ENCODE measurements at regions not wholly inside any gene's neighbourhood (a gene's known extent, or its start where the extent isn't known, plus 50 kb on each side); places are given as distances from the start of the nearest gene placed in this dataset.

DNA sequence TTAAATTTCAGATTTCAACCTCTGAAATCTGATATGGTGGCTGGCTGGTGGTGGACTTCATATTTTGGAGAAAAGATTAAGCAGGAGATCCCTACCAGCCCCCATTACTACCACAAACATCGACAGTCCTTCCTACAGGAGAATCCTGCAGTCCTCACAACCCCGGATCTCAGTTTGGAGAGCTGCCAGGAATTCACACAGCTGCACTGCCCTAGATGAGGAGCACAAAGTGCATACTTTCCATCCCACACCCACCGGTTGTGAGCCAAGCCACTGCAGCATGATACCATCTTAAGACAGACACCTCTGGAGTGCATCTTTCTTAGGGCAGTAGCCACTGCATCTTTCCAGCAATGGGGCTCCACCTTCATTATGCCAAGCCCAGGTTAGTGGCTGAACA lies 185.5 kb upstream of the GPR149 start:
- Histone ChIP-seq H3K27ac (no peak overlapping the region), H3K9me3 (ENCODE audit: low read depth) (no peaks in the 10 kb centered on the region), H2AFZ (no peak overlapping the region), H3K36me3 (replicated peaks; ENCODE audit: insufficient read depth, low read depth) (no peaks in the 10 kb centered on the region), H3K27me3 (no peaks in the 10 kb centered on the region), H3K4me1 (ENCODE audit: insufficient read depth) (no peaks in the 10 kb centered on the region), H3K79me2 (no peaks in the 10 kb centered on the region), H3K4me2 (no peak overlapping the region), H3K9me2 (replicated peaks; ENCODE audit: insufficient read depth) (no peaks in the 10 kb centered on the region), H3K4me3 (no peak overlapping the region), H4K20me1 (ENCODE audit: insufficient read depth, poor library complexity, severe bottlenecking) (no peaks in the 10 kb centered on the region)
- WGBS (ENCODE audit: low lambda C conversion rate, missing lambda C conversion rate), result 56% methylated on average over 3 of the region's 3 CpGs
- peak; percentile 17 for DNase-seq (ENCODE audit: low spot score)
- TF ChIP-seq EZH2 (IDR thresholded peaks at IDR 0.05; ENCODE audit: borderline replicate concordance) (no peak), EZH2phosphoT487 (IDR thresholded peaks at IDR 0.05; ENCODE audit: low read depth, severe bottlenecking, unreplicated experiment) (no peak)
- TF ChIP-seq, protein P1, sequence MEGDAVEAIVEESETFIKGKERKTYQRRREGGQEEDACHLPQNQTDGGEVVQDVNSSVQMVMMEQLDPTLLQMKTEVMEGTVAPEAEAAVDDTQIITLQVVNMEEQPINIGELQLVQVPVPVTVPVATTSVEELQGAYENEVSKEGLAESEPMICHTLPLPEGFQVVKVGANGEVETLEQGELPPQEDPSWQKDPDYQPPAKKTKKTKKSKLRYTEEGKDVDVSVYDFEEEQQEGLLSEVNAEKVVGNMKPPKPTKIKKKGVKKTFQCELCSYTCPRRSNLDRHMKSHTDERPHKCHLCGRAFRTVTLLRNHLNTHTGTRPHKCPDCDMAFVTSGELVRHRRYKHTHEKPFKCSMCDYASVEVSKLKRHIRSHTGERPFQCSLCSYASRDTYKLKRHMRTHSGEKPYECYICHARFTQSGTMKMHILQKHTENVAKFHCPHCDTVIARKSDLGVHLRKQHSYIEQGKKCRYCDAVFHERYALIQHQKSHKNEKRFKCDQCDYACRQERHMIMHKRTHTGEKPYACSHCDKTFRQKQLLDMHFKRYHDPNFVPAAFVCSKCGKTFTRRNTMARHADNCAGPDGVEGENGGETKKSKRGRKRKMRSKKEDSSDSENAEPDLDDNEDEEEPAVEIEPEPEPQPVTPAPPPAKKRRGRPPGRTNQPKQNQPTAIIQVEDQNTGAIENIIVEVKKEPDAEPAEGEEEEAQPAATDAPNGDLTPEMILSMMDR (IDR thresholded peaks at IDR 0.05; ENCODE audit: poor library complexity), result no peak

DNA sequence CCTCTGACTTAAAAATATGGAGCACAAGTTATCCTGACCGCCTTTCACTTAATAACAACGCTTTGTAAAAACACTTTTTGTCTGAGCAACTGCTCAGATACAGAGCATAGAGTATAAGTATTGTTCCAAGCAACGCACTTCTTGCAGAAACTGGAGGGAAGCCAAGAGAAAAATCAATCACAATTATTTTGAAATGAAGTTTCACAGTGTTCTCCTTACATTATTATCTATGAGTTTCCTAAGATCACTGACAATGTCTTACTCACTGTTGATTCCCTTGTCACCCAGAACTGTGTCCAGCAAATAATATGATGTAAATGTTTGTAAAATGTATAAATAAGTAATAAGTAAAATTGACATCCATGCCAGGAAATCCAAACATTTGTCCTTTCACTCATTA lies 184.6 kb upstream of the GPR149 start:
- H3K27ac ChIP-seq, result no peak overlapping the region
- H3K36me3 ChIP-seq (replicated peaks; ENCODE audit: insufficient read depth, low read depth), result no peaks in the 10 kb centered on the region
- no peaks in the 10 kb centered on the region for H3K4me1 ChIP-seq (ENCODE audit: insufficient read depth)
- no peaks in the 10 kb centered on the region for H3K9me3 ChIP-seq (ENCODE audit: low read depth)
- H3K9me2 ChIP-seq (replicated peaks; ENCODE audit: insufficient read depth), result no peaks in the 10 kb centered on the region
- no peak for DNase-seq (ENCODE audit: low spot score)
- no peak overlapping the region for H2AFZ ChIP-seq
- H3K27me3 ChIP-seq, result no peaks in the 10 kb centered on the region
- no peak overlapping the region for H3K4me2 ChIP-seq
- TF ChIP-seq EZH2phosphoT487 (IDR thresholded peaks at IDR 0.05; ENCODE audit: low read depth, severe bottlenecking, unreplicated experiment) (no peak), EZH2 (IDR thresholded peaks at IDR 0.05; ENCODE audit: borderline replicate concordance) (no peak)
- TF ChIP-seq, protein P1 (IDR thresholded peaks at IDR 0.05; ENCODE audit: poor library complexity), result no peak
- 83% methylated on average over 3 of the region's 3 CpGs for WGBS (ENCODE audit: low lambda C conversion rate, missing lambda C conversion rate)
- H4K20me1 ChIP-seq (ENCODE audit: insufficient read depth, poor library complexity, severe bottlenecking), result no peaks in the 10 kb centered on the region
- H3K79me2 ChIP-seq, result no peaks in the 10 kb centered on the region
- no peak overlapping the region for H3K4me3 ChIP-seq

DNA sequence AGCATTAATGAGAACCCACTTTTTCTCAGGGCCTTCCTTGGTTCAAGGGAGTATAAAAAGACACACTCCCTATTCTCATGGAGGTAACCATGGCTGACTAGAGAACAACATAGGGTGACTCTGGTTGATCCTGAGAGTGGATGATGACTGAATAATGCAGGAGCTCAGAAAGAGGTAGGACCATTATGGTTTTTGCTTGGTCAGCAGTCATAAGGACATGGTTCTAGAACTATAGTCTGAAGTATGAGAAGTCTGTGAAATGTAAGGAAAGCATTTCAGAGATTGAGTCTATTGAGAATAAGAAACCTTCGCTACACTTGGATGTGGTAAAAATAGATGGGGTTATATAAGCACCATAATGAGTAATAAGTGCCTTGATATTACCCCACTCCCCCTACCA lies 184.1 kb upstream of the GPR149 start:
- no peaks in the 10 kb centered on the region for H3K9me3 ChIP-seq (ENCODE audit: low read depth)
- 95% methylated on average over 1 of the region's 1 CpG for WGBS (ENCODE audit: low lambda C conversion rate, missing lambda C conversion rate)

More for the DNA sequence above, 184.1 kb upstream of the GPR149 start:
- no peaks in the 10 kb centered on the region for H3K4me1 ChIP-seq (ENCODE audit: insufficient read depth)
- H3K27me3 ChIP-seq, result no peaks in the 10 kb centered on the region
- H3K36me3 ChIP-seq (replicated peaks; ENCODE audit: insufficient read depth, low read depth), result no peaks in the 10 kb centered on the region
- H3K79me2 ChIP-seq, result no peaks in the 10 kb centered on the region
- no peak overlapping the region for H3K4me2 ChIP-seq
- H2AFZ ChIP-seq, result no peak overlapping the region
- H3K4me3 ChIP-seq, result no peak overlapping the region
- H3K27ac ChIP-seq, result no peak overlapping the region
- no peaks in the 10 kb centered on the region for H4K20me1 ChIP-seq (ENCODE audit: insufficient read depth, poor library complexity, severe bottlenecking)
- no peak for DNase-seq (ENCODE audit: low spot score)
- H3K9me2 ChIP-seq (replicated peaks; ENCODE audit: insufficient read depth), result no peaks in the 10 kb centered on the region
- TF ChIP-seq EZH2phosphoT487 (IDR thresholded peaks at IDR 0.05; ENCODE audit: low read depth, severe bottlenecking, unreplicated experiment) (no peak), EZH2 (IDR thresholded peaks at IDR 0.05; ENCODE audit: borderline replicate concordance) (no peak)
- TF ChIP-seq, protein P1 (IDR thresholded peaks at IDR 0.05; ENCODE audit: poor library complexity), result no peak

Measured in hepatocyte (in vitro differentiated cells).